GM12873 (cell line): ENCODE measurements at regions not wholly inside any gene's neighbourhood (a gene's known extent, or its start where the extent isn't known, plus 50 kb on each side); places are given as distances from the start of the nearest gene placed in this dataset.

Source experiments
- CTCF ChIP-seq: IDR thresholded peaks from 2 replicates; pipeline ENCODE4 v1.5.1; 2012; ENCODE audit warnings: low read depth, mild to moderate bottlenecking, moderate library complexity, low read length, control low read depth; ENCODE audit not compliant: insufficient read depth; ENCODE audit errors: missing control alignments

DNA sequence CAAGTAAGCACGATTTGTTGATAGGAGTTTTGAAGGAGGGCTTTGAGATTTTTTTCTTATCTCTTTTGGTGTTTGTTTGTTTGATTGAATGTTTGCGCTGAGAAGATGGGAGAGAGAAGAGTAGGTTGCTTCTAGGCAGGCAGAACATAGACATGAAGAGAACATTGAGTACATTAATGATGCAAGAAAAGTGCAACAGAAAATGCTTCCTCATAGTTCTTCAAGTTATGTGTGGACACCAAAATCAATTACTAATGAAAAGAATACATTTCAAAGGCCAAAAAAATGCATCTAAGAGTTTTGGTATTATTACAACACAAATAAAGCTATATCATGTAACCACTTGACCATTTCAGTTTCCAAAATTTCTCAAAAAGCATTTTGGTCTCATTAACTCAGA is 191.0 kb upstream of the PPARGC1A start:
- TF ChIP-seq CTCF, result no peak

DNA sequence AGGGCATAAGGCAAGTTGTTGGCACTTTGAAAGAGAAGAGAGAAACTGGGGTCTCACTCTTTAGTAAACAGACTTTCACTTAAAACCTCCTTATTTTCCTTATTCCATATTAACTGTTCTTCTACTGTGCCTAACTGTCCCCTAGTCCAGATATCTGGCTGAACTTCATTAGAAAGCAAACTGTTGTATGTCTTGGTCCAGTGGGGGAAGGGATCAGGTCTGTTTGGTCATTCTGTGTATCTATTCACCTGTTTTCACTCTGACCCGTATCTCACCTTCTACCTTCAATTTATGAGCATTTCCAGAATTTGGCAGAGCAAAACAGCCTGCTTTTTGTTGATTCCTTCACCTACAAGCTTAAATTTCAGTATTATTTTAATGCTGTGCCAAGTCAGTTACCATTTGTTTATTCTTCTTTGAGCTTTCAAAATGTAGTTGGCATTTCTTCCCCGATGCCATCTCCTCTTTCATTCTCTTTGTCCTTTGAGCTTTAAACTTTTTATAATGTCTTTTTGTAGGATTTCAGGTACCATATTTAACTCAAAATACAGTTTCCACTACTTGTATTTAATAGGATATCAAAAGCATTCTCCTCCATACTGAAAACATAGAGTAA is 188.6 kb upstream of the PPARGC1A start:
- no peak for TF ChIP-seq CTCF

GRCh38 chr4:24076811-24077210 is 187.0 kb upstream of the PPARGC1A start:
- TF ChIP-seq CTCF, result no peak

- TF ChIP-seq CTCF, result no peak
These were observed 184.1 kb upstream of the PPARGC1A start for GRCh38 chr4:24073948-24074347.

- no peak for TF ChIP-seq CTCF
These were observed 181.9 kb upstream of the PPARGC1A start for GRCh38 chr4:24071612-24072372.

DNA sequence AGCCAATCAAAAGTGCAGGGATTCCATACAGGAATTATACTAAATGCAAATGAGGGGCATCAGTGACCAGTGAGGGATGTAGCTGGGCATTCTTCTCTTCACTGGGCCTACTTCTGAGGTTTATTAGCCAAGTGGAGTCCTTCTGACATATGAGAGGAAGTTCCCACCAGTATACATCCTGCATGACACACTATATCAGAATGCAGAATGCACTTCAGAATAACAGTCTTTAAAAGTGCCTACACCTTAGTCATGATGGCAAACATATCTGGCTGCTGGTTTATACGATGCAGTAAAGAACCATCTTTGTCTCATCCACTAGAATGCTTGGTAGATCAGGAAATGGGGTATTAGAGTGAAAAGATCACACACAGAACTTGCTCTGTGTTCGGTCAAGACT is 180.3 kb upstream of the PPARGC1A start:
- no peak for TF ChIP-seq CTCF

DNA sequence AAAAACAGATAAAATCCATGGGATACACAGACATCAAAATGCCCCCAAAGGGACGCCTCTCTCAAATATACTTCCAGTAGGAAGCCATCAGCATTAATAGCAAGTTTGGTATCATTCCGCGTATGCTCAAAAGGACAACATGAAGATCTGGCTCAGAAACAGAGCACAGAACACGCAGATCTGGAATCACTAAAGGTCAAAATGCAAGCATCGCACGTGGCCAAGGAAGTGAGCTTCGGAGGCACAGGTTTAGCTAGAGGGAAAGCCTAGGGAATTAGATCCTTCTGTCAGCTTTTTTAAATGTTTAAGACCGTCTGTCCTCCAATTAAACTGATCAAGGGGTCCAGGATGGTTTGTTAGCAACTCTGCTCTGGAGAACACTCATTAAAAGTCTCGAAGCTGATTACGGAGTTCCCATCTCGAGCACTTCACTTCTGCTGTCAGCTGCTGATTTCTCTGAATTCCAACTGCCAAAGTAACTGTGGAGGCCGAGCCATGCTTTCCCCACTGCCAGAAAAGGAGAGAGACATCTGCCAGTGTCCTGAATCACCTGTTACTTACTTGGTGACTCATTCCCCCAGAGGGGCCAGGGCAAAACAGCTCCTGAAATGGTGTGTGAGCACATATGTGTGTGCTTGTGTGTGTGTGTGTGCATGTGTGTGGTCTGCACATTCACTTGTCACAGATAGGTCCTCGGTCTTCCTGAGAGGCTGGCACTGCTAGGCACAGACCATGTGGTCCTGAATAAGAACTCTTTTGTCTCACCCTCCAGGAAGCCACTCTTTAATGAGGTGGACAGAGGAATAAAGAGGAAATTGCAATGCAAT is 177.7 kb upstream of the PPARGC1A start:
- no peak for TF ChIP-seq CTCF
